GM19467 (cell line): ENCODE measurements at regions not wholly inside any gene's neighbourhood (a gene's known extent, or its start where the extent isn't known, plus 50 kb on each side); places are given as distances from the start of the nearest gene placed in this dataset.
A peak's percentile ranks its signal among the peaks of the same experiment; 100 is the strongest.

Source experiments
- ATAC-seq: cut with Tn5 transposase; IDR thresholded peaks from one replicate; pipeline ENCODE4 v1.9.1; 2021; ENCODE audit warnings: mild to moderate bottlenecking, moderate library complexity; ENCODE audit not compliant: unreplicated experiment

DNA sequence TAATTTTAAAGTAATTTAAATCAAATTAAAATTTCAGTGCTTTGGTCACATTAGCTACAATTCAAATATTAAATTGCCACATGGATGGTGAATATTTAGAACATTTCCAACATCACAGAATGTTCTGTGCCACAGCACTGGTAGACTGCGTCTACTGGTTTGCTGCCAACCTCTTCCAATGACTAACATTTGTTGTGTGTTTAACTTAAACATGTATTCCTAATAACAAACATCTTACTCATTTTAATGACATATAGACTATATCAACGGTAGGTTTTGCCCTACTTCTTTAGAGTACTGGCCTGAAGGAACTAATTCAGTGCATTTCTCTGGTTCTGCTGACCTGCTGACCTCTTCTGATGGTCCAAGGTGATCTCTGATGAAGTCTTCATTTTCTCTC lies 157.6 kb downstream of the DCK start:
- no peak for ATAC-seq

DNA sequence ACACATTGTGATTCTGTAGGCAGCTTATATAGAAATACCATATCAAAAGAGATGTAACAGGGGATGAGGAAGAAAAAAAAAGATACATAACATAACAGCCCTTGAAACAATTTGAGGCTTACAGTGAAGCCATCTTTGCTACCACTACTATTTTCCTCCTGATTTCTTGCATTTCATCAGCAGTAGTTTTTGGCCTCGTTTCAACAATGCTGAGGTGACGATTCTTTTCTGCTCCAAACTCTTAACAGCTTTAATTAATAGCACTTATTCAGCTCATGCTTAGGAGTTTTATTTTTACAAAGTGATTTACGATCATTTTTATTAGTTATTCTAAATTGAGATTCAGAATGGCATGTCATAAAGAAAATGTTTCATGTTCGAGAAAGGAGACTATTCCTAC lies 163.2 kb downstream of the DCK start:
- ATAC-seq = no peak

DNA sequence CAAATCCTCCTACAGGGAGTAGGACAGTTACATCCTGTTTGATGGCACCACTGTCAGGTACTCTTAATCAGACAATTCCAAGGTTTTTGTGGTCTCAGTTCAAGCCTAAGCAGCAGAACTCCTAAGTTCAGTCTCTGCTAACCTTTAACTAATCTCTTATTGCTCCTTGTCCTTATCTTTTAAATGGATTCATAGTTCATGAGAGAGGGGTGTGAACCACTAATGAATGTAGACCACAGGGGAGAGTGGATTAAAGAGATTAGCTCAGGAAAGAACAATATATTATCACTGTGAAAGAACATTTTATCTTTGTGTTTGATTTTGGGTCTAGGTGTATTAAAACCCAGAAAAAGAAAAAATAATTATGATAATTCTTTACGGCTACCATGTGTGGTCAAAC lies 168.9 kb downstream of the DCK start:
- ATAC-seq = no peak

DNA sequence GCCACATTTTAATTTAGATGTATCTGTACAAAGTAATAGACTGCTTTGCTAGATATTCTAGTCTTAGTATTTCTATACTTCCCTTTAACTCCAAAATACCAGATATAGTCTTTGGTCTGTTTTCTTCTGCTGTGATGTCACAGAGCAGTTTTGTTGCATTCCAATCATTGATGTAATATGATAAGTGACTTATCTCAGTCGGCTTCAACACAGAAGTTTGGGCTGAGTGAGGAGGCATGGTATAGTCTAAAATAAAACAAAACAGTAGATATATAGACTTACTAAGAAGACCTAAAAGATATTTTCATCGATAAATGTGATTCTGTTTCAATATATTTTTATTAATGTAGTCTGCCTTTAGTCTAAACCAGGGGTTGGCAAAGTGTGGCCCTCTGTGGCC lies 169.9 kb downstream of the DCK start:
- ATAC-seq = no peak

DNA sequence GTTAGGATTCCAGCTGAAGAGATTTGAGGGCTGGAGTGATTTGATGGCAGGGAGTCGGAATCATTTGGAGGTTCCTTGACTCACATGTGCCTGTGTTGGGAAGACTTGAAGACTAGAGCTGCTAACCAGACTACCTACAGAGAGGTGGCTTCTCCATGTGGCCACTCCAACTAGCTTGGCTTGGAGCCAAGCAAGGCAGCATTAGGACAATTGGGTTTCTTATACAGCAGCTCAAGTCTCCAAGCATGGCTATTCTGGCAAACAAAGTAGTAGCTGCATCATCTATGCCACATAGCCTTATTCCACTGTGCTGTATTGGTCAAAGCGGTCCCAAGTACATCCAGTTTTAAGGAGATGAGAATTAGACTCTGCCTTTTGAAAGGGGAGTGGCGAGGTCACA lies 171.7 kb upstream of the SLC4A4 start:
- ATAC-seq = no peak

DNA sequence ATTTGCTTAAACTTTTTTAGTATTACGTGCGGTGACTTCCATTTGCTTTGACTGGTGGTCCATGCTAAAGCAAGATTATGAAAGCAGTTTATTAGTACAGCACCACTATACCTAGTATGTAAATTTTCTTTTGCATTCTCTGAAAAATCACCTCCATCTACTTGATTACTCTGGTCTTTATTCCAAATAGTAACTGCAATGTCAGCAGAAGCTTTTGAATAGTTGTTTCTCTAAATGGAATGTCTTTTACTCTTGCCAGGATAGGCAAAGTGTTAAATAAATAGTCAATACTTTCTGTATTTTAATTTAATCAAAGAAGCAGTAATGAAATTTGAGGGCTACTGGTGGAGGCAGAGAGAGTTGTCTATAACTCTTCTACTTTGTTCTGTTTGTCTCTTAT lies 167.2 kb upstream of the SLC4A4 start:
- no peak for ATAC-seq

DNA sequence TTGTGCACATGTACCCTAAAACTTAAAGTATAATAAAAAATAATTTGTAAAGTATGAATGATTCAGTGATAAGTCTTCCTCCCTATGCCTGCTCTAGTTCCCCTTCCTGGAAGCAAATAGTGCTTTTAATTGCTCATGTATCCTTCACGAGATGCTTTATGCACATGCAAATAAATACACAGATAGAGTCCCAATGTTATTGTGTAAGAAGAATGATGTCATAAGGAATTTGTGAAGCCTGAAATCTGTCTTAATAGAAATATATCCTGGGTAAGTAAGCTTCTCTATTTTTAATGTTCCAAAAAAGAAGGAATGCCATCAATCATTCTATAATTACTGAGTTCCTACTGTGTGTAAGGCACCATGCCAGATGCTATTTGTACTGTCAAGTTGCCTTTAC lies 157.5 kb upstream of the SLC4A4 start:
- ATAC-seq = no peak

DNA sequence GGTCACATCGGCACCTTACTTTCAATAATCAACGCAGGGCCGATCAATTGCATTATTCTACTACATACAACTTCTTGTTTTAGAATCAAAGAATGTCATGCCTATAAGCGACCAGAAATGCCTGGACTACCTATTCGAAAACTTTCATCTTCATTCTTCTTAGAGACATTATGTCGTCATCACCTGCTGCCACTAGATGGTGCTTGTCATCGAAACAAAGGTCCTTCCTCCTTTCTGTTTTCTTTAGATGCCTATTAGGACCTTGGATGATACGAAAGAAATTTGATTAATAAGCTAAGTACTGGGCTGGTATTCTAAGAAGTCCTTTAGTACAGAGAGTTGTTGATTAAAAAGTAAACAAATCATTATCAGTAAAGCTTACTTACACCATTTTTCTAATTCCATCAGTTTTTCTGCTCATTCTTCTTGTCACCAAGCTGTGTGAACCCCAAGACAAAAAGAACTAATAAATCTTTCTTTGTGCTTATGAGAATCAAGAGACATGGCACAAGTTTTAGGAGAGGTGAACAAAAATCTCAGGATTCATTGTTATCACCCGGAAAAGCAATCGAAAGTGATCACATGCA lies 154.5 kb upstream of the SLC4A4 start:
- ATAC-seq = peak; percentile 69

DNA sequence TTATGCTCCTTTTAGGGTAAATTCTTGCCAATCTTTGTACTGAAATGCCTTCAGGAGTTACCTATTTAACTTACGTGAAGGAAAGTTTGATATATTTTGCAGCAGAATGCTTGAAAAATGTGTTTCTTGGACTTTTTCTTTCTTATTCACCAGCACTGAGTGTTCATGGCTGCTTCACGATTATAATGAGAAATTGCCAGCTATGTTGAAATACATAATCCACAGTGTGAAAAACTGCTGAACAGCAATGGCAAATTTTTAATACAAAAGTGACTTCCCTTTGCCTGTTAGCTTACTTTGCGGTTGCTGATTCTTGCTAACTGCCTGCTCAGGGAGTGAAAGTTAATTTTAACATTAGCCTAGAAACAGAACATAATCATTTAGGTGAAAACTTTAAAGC lies 153.8 kb upstream of the SLC4A4 start:
- no peak for ATAC-seq

DNA sequence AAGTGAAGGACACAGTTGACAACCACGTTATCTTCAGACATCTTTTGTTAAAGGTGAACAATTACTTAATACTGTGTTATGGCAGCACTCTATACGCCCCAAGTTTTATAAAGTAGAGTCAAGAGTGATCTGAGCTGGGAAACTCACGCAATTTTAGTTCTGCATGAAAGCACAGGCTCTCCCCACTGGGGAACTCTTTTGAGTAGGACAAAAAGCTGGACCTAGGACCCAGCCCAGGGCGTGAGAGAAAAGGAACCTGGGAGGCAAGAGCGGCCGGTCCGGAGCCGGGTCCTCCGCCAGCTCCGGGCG lies 152.6 kb upstream of the SLC4A4 start:
- ATAC-seq = no peak

DNA sequence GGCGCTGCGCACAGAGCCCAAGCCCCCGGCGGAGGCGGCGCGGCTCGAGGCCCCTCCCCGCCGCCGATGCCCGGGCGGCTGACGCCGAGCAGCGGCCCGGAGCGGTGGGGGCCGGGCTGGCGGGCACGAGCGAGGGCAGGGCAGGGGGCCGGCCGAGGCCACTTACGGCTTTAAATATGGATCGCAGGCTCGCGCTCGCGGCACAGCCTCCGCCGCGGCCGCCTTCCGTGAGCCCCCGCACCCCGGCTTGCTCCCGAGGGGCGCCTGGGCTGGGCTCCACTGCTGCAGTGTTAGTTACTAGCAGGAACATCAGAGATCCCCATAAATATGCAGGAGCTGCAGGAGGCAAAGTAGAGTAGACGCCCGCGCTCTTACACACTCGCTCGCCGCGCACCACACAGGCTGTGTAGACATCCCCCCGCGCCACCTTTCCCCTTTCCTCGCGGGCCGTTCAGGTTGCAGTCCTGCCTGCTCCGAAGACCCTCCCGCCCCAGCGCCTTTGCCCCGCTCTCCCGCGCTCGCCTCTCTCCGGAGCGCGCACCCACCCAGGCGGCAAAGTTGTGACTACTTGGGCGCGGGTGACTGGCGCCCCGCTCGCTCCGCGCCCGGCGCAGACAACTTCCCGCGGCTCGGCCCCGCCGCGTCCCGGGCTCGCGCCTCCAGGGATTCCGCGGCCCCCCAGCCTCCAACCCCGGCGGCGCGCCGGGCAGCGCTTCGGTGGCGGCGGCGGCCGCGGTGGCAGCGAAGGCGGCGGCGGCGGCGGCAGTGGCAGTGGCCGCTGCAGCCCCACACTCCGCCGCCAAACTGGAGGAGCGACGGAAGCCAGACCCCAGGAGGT lies 152.0 kb upstream of the SLC4A4 start:
- peak; percentile 35 for ATAC-seq

DNA sequence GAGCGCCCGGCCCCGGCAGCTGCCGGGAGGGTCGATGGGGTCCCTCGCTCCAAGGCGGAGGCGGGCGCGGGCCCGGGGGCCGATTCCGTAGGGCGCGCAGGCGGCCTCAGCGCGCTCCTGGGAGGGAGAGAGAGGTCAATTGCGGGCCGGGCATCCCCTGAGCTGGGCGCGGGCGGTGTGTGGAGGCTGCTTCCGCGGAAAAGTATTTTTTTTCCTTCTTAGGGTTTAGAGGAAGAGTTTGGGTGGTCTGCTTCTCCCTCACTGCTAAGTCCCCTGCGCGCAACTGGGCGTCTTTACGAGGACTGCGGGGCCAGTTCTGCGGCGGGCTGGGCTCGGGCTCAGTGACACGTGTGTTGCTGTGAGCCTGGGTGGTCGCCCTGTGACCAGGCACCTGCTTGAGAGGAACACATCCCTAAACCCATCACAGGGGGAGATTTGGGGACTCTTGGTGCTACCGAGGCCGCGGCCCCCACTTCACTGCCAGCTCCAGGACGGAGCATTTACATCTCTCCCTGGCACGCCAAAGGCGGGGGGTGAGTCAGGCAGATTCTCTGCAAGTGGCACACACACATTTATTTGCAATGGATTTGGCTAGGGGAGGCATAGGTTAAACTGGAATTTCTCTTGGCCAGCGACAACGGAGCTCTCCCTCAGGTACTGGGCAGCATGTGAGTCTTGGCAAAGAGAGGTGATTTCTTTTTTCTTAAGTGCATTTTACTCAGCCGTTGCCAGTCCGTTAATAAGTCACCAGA lies 151.2 kb upstream of the SLC4A4 start:
- no peak for ATAC-seq

DNA sequence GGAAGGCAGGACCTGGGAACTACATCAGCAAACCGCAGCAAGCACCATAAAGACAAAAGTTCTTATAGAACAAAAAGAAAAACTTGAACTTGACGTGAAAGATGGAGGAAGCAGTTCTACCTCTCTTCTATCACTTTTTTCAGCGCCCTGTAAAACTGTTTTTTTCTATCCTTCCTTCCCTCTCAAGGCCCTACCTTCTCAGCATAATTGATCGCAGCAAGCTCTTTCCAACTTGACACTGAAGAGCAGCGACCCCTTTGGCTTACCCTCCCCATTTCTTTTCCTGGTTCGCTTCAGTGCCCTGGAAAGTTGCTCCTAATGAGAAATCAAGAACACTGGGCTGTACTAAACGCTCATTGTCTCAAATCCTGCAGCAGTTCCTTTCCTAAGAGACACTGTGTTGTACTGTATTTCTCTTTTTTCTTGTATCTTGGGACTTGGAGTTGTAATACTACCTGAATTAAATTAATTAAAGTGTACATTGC lies 150.6 kb upstream of the SLC4A4 start:
- no peak for ATAC-seq

DNA sequence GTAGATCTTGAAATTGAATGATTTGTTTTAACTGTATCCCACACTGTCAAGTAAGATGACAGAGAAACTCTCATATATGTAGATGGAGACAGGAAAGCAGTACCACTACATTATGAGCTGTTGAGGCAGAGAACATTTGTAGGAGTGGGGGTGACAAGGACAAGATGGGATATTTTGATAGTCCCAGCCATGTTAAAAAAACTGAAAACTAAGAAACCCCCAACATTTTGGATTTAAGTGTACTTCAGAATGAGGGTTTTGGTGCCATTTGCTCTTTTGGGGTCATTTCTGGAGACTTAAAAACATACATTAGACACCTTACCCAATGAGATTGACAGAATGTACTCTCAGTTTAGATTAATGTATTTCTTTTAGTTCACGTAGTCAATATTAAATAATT lies 149.9 kb upstream of the SLC4A4 start:
- ATAC-seq = no peak

DNA sequence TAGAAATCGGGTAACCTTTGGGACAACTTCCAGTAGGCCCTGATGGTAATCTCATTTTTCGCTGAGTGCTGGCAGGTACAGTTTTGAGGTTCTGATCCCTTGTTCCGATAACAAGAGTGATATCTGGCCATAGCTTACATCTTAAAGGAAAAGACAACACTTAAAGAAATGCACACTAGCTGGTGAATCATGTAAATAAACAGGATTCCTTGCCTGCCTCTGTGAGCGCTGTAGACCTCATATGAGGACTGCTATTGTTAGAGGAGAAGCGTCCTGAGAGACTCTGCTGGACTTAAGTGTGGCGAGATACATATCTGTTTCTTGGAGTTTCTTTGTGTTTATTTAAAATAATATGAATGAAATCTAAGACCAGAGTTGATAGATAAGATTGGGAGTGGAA lies 149.3 kb upstream of the SLC4A4 start:
- ATAC-seq = no peak

DNA sequence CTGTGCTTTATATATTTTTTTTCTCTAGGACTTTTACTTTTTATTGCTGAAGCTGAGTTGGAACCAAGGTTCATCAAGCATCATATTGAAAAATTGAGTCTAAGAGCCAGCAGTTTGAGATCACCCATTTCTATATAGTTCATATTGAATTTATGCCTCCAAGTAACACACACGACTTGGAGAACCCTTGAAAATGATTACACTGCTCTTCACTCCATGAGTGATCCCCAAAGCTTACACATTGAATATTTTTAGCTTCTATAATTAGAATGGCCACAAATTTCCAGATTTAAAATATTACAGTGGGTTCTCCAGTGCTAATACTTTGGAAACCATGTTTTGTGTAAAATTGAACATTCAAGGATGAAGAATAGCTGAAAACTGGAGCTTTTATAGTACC lies 144.4 kb upstream of the SLC4A4 start:
- ATAC-seq = no peak

DNA sequence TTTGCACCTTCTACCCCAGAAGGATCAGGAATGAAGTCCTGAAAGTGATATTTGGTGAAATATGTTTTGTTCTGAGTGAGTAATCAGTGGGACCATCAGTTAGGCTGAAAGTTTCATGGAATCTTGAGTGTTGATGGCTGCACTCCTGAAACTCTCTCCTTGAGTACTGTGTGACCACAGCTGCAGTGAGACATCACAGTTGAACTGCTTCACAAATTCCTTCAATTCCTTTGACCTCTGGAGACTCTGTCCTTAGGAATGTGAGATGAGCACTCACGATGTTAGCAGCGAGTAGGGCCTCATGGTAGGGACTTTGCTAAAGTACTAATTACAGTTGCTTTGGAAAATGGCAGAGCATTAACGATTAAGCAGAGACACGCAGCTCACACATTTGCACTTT lies 142.9 kb upstream of the SLC4A4 start:
- no peak for ATAC-seq

DNA sequence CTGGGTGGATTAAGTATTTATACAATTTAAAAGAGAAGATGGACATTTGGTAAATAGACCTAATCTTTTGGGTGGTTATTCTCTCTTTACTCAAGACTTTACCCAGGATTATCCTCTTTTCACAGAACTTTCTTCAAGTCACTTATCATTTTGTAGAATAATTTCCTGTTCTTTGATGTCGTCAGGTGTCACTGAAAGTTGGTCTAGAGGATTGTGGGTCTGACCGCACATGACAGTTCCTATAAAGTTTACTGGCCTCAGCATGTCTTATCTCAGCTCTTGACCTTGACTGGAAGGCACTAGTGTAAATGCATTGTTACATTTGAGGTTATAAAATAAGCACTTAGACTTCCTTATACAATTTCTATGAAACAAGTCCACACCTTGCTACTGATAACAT lies 139.9 kb upstream of the SLC4A4 start:
- ATAC-seq = no peak

DNA sequence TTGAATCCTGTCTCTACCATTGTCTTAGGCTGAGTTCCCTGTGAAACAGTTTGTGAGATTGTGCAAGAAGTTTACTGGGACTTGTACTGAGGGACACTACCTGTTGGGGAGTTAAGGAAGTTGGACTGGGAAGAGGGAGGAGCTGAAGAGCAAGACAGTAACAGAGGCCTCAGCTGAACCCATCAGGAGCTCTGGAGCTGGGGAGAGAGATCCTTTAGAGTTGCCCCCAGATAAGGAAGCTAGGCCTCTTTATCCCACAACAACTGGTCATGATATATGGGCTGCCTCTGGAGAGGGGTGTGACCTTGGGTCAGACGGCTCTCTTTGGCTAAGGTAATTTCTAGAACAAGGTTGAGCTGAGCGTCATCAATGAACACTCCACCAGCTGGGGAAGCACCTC lies 137.8 kb upstream of the SLC4A4 start:
- ATAC-seq = no peak

DNA sequence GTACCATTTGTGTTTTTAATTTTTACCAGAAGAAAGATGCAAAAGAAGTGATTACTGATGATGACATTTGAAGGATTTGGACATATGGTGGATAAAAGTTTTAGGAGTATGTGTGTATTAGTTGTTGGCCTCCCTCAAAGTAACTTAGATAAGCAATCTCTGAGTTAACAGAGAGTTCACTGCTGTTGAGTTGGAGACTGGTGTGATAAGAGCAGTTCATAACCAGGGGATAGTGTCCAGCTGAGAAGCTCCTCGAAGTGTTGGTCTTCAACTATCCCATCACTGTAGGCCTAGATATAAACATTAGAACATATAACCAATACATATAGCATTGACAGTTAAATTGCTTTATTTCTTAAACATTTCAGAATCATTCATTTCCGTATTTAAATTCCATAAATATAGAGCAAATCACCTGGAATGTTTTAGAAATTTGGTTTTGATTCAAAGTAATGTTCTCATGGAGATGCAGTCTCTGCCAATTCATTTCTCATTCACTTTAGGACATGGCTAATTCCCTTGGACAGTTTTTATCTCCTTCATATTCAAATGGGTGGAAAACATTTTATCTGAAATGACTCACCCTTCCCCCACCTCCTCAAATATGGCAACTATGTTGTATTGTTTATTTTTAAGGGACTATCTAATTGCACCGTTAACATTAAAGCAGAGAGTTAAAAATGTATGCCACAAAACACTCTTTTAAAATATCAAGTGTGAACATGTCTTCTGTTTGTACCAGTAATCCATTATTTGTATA lies 136.8 kb upstream of the SLC4A4 start:
- no peak for ATAC-seq

DNA sequence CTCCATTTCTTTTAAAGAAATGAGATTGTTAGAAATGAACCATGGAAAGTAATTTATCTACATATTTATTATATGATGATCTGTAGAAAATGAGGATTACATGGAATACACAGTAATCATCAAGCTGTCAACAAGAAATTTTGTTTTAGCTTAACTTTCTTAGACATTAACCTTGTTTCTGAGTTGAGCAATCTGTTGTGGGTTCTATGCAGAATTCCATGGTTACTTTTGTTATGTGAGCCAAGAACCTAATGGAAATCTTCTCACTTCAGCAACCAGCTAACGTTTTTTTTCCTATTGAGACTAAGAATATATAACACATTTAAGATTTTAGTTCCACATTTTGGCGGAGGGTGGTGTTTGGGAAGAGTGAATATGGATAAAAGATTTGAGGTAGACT lies 136.1 kb upstream of the SLC4A4 start:
- ATAC-seq = no peak
